ENCODE measurements at regions not wholly inside any gene's neighbourhood (a gene's known extent, or its start where the extent isn't known, plus 50 kb on each side); places are given as distances from the start of the nearest gene placed in this dataset.
"Not testable (repeated sequence)": the region's sequence is repeated elsewhere in the genome, so short reads cannot be mapped to it uniquely, and the experiment has no call there.

DNA sequence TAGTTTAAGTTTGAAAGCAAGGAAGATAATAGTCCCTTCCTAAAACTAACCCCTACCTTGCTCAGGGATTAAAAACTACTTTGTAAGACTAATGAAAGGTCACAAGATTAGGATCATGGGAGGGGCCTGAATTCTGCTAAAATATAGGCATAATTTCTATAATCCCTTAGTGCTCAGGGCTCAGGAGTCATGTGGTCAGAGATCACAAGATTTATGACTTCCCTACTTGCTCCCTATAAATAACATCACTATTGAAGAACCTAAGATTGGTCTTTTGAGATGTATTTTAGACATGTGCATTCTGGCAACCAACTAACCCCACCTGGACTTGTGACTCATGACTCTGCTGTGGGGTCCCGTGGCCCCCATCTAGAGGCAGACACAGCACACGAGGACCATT, 81.1 kb downstream of the STMND1 start:
- no peak for DNase-seq

DNA sequence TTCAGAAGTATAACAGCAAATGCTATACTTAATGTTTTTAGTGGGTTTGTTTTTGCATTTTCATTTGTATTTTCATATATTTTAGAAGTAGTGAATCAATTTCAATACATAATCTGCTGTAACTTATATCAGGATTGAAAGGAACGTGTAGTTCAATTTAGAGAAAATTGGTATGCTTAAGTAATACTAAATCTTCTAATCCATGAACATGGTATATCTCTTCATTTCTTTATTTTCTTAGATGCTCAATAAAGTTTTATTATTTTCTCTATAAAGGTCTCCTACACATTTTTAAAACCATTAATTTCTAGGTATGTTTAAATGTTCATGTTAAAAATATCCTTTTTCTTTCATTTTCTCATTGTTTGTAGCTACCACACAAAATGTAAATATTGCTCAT, 85.1 kb downstream of the STMND1 start:
- no peak for DNase-seq

DNA sequence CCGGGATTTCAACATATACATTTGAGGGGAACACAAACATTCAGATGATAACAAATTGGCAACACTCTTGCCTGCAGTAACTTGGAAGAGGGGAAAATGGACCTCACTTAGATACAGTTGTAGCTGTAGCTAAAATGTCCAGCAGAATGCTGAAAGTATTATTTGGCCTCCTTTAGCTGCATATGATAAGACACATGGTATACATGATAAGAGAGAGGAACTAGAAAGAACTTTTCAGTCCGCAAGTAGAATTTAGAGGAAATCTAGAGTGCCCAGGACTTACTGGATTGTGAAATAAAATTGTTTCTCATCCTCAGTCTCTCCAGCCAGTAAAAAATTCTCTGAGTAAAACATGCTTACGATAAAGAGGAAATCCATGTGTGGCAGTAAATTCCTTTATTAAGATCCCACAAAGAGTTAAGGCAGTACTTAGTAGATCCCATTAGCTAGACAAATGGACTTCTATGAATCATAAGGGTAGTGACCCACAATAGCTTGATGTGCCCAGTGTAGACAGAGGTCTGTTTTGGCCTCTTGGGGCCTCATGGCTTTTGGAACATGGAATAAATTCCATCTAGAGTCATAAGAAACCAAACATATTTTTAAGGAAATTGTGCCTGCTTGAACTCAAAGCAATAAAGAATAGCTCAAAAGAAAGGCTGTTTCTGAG, 87.9 kb upstream of the RBM24 start:
- no peak for DNase-seq

DNA sequence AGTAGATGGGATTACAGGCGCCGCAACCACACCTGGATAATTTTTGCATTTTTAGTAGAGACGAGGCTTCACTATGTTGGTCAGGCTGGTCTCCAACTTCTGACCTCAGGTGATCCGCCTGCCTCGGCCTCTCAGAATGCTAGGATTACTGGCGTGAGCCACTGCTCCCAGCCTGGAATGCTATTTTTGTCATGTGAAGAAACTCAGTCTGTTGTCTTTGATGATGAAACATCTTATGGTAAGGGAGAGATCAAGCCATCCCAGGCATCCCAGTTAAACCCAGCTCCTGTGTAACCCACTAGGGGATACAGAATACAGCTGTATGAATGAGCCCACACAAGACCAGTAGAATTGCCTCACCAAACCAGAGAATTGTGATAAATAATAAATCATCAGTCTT, 83.6 kb upstream of the RBM24 start:
- no peak for DNase-seq

DNA sequence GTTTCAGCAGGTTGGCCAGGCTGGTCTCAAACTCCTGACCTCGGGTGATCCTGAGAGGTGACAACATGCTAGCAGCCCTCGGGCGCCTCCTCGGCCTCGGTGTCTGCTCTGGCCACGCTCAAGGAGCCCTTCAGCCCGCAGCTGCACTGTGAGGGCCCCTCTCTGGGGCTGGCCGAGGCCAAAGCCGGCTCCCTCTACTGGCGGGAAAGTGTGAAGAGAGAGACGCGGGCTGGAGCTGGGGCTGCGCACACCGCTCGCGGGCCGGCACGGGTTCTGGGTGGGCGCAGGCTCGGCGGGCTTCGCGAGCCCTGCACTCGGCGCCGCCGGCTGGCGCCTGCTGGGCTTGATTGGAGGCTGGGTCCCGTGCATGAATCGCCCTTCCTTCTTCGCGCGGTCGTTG, 80.8 kb upstream of the RBM24 start:
- no peak for DNase-seq

DNA sequence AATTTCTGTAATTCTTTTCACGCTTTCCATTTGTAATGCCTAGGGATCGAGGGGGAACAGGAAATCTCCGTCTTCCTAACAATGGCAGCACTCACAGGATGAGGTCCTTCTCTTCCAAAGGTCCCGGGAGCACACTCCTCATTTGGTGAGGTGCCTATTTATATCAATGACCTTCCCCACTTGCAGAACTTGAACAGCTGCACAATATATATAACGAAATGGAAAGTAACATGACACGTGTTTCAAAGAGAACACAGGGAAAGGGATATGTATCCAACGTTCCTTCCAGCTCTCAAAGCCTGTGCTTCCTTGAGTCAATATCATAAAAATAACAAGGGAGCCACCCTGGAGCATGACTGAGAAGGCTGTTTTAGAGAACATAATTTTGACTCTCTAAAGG, 78.6 kb upstream of the RBM24 start:
- no peak for DNase-seq

DNA sequence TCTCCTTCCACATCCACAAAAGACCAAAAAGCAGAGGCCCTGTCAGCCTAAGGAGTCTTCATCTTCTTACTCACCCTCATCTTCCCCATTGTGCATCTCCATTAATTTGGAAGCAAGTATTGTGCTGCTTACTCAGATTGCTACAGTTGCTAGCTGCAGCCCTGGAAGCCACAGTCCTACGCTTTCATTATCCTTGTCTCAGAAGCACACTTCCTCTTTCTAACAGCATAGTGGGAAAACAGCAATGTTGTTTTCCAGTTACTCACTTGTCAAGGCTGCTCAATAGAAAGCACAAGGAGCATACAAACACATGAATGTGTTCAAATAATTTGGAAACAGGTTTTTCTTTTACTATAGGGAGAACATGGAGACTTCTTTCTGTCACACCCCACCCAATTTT, 76.6 kb upstream of the RBM24 start:
- no peak for DNase-seq

DNA sequence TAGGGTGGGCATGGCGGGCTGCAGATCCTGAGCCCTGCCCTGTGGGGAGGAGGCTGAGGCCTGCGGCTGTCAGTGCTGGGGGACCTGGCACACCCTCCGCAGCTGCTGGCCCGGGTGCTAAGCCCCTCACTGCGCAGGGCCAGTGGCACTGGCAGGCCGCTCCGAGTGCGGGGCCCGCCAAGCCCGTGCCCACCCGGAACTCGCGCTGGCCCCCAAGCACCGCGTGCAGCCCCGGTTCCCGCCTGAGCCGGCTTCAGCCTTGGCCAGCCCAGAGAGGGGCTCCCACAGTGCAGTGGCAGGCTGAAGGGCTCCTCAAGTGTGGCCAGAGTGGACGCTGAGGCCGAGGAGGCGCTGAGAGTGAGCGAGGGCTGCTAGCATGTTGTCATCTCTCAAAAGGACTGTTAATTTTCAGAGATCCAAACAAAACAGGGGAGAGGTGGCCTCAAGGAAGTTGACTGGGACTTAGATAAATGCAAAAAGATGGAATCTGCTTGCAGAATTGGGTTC, 74.5 kb upstream of the RBM24 start:
- no peak for DNase-seq

DNA sequence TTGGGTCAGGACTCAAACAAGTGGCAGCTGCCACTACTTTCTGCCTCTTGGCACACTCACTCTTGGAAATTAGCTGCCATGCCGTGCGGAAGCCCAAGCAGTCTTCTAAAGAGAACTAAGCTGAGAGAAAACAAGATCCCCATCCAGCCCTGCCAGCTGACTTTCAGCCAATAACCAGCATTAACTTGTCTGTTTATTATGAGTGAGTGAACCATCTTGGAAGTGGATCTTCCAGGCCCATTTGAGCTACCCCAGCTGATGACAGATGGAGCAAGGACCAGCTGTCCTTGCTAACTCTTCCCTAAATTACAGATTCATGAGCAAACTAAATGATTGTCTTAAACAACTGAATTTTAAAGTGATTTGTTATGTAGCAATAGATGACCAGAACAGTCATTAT, 73.9 kb upstream of the RBM24 start:
- peak; percentile 14 for DNase-seq

DNA sequence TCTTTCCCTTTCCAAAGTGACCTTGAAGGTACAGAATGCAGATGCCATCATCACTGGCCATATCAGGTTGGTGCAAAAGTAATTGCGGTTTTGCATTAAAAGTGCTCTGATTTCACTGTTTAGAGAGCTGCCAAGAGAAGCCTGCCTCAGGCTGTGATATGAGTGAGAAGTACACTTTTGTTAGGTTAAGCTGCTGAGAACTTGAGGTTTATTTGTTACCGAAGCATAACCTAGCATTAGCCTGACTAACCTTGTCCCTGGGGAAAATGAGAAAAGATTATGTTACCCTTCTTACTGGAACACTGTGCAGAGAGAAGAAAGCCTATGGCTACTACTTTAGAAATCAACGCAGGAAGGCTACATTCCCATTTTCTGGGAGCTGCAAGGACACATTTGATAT, 70.5 kb upstream of the RBM24 start:
- DNase-seq, result no peak

DNA sequence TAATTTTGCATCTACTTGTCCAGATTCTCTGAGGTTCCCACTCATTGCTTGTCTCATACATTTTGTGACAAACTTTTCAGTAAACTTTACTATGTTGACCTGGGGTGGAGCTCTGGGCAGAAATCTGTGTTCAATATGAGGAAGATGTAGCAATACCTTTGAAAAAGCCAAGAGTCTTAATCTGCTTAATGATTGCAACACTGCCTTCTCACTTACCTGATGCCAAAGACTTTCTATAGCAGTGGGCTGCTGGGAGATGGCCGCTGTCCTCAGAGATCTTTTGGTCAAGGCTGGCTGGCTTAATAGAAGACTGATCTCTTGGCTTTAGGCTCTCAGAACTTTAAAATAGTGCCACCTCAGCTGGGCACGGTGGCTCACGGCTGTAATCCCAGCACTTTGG, 70.1 kb upstream of the RBM24 start:
- DNase-seq, result no peak

DNA sequence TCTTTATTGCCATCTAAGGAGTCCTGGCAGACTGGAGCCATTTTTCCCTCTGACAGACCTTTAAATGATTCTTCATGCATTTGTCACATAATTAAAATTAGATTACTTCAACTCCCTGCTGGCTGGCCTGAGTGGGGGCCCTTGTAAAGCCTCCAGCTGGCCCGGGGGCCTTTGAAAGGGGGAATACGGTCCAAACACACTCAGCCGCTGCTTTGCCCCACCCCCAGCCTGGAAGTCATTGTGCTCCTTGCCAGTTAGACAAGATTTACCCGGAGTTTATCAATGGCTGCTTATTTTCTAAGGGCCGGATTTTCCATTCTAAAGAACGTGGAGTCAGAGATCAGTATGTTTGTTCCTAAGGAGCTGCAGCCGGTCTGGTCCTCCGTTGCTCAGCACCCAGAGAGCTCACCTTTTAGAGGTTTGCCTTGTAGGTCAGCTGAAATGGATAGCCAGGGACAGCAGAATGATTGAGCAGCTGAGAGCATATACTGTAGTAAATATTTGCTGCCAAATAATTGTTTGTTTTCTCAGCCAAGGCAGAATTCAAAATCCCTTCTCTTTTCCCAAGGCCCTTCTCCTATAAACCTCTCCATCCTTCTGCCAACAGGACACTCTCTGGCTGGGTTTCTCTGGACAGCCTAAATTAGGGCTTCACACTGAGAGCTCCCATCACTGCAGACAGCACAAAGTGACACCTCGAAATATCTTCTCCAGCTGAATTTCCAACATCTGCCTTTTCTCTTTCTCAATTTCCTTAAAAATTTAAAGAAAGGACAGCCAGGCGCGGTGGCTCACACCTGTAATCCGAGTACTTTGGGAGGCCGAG, 68.4 kb upstream of the RBM24 start:
- DNase-seq, result no peak

DNA sequence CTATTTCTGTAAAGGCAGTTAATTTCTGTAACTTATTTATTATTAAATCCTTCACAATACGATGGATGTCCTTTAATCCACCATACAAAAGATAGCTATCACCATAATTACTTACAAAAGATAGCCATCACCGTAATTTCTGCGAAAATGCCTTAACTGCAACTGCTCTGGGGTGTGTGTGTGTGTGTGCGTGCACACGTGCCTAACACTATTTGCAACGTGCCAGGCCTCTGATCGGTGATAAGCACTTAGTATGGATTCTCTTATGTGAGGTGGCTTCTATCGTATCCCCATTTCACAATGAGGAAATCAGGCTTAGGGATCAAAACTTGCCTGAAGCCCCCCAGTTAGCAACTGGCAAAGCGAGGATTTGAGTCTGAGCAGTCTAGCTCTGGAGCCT, 67.1 kb upstream of the RBM24 start:
- DNase-seq, result no peak

DNA sequence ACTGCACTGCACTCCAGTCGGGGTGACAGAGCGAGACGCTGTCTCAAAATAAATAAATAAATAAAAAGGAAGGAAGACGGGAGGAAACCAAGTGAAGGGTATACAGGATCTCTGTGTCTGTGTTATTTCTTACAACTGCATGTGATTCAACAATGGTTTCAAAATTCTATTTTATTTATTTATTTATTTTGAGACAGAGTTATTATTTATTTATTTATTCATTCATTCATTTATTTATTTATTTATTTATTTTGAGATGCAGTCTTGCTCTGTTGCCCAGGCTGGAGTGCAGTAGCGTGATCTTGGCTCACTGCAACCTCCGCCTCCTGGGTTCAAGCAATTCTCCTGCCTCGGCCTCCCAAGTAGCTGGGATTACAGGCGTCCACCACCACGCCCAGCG, 64.2 kb upstream of the RBM24 start:
- DNase-seq, result not testable (repeated sequence)

DNA sequence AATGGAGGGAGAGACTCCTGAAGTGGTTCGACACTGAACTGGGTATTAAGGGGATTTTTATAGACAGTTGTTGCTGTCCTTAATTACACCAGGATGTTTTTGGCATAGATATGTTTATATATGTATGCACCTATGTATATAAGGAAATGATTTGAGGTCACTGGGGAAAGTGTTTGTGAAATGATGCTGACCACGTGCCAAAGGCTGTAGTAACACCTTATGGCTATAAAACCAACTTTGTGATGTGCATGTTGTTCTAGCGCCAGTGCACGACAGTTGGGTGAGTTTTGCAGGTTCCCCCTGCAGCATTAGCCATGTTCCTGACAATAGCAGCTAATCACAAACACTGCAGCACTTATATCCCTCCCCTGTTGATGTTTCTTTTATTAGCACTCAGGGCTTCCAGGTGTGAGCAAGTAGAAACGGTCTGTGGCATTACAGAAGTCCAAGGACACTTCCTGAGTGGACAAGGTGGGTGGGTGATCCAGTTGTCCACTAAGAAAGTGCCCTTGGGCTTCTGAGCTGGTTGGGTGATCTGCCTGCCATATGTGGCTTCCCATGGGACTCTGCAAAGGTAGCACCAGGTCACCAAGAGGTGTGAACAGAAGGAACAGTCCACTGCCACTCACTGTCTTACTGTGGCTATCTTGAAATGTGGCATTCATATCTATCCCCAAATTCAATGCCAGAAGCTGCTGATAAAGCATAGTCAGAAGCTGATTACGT, 63.0 kb upstream of the RBM24 start:
- DNase-seq, result no peak

DNA sequence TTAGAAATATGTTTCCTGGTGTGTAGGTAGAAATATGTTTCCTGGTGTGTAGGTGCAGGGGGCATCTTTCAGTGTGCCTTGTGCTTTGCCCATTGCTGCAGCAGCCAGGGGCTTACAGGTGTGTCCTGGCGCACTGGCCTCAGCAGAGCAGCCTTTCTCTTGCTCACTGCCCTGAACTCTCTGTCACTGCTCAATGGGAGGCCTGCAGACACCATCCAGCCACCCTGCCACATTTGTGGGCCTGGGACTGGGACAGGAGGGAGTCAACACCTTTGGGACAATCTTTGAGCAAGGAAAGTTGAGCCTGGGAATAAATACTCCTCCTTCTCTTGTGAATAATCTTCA, 62.4 kb upstream of the RBM24 start:
- DNase-seq, result no peak

DNA sequence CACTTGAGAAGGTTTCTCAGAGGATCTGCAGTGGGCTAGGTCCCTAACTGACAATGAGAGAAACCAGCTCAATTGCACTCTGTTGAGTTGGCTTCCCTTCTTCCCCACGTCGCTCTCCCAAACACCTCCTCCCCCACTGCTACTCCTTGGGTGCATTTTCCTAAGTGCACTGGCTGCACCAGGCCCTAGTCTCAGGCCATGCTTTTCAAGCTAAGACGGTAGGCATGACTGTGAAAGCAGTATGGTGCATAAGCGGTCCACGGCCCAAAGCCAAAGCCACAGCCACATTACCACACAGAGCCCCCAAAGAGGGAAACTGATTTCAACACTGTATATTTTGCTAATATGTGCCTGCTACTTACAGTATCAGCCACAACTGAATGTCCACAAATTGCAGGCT, 62.1 kb upstream of the RBM24 start:
- DNase-seq, result no peak

DNA sequence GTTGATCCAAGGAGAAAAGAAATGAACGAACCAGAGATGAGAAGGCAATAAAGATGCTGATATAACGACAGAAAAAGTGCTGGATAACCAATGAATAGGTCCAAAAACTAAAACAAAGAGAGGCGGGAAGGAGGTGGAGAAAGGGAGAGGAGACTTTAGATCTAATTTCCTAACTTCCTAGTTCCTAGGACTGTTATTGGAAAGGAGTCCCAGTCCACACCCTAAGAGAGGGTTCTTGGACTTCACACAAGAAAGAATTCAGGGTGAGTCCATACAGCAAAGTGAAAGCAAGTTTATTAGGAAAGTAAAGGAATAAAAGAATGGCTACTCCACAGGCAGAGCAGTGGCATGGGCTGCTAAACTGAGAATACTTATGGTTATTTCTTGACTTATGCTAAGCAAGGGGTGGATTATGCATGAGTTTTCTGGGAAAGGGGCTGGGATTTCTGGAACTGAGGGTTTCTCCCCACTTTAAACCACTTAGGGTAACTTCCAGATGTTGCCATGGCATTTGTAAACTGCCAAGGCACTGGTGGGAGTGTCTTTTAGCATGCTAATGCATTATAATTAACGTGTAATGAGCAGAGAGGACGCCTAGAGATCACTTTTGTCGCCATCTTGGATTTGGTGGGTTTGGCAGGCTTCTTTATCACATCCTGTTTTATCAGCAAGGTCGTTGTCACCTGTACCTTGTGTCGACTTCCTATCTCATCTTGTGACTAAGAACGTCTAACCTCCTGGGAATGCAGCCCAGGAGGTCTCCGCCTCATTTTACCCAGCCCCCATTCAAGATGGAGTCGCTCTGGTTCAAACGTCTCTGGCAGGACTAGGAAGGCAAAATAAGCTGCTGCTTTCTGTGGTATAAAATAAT, 60.9 kb upstream of the RBM24 start:
- DNase-seq, result no peak

DNA sequence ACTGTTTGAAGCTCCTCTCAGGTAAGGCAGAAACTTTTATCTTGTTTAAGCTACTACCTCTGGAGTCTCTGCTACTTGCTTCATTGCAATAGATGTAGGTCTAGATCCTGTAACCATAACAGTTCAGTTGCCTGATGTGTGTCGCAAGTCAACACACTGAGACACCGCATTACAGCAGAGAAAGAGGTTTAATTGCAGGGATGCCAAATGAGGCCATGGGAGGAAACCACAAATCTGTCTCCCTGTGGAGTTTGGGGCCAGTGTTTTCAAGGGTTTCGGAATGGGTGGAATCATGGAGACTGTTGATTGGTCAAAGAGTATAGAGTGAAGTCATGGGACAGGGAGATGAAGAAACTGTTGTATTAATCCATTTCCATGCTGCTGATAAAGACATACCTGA, 57.1 kb upstream of the RBM24 start:
- DNase-seq, result no peak

DNA sequence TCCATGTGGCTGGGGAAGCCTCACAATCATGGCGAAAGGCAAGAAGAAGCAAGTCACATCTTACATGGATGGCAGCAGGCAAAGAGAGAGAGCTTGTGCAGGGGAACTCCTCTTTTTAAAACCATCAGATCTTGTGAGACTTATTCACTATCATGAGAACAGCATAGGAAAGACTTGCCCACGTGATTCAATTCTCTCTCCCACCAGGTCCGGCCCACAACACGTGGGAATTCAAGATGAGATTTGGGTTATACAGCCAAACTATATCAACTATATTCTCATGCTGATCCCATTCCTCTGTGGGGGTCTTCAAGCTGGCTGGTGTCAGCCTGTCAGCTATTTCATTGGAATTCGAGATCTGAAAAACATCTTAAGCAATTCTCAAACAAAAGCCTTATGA, 56.7 kb upstream of the RBM24 start:
- not testable (repeated sequence) for DNase-seq

DNA sequence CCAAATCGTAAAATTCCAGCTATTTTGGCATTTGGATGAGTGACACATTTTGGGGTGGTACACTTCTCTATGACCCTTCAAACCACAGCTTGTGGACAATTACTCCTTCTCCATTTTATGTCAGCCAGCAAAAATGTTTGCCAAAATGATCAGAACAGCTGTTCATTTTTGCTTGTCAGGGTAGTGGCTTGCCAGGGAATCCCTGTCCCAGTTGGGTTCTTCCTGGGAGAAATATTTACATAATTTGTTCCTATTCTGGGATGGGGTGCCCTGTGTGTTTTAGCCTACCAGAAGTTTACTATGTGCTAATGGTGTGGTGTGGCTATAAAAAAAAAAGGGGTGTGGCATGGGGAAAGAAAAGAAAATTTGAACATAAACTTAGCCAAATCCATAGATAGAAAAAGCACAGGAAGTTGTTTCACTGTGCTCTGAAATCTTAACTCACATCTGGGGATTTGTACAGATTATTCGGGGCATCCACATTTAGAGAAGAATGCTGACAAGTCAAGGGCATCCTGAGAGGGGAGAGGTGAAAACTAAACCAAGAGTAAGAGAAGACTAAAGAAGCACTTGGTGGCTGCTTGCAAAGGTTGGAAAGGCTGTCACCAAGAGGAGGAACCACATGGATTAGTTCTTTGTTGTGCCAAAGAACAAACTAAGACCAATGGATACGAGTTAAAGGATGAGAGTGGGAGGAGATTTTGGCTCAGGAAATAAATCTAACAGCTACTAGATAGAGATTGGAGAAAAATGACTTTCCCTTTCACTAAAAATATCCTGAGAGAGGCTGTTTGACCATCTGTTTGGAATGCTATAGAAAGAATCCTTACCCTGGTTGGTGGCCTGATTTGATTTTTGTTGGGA, 55.2 kb upstream of the RBM24 start:
- peak; percentile 21 for DNase-seq

DNA sequence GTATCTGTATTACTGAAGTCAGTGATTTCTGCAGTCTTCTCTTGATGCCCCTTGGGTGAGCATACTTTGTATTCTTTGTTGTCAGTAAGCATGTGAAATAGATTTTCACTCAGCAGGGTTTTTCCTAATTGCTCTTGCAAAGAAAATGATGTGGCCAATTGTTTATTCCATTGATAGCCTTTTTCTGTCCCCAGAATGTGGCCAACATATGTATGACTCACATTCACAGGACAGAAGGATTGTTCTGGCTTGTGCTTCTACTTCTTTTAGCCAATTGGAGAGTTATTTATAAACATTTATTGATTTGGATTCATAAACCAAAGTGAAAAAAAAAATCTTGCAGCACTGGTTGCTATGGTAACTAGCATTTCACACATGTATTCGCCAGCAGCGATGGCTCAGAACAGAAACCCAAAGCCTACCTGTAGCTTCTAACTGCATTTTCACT, 54.4 kb upstream of the RBM24 start:
- DNase-seq, result no peak

Measured in NCI-H1694 treated with DMSO at 0.1 percent for 48 hours (cell line).